Progenitor cell of endocrine pancreas (in vitro differentiated cells): ENCODE measurements at regions not wholly inside any gene's neighbourhood (a gene's known extent, or its start where the extent isn't known, plus 50 kb on each side); places are given as distances from the start of the nearest gene placed in this dataset.

ENCODE experiments used
- DNase-seq: peaks from one replicate; pipeline ENCODE4 v3.0.0; 2021; ENCODE audit warnings: low spot score; ENCODE audit not compliant: unreplicated experiment
- H3K27ac Mint-ChIP-seq: 2 replicates; pipeline ENCODE4 v1.8.0; 2021; ENCODE audit warnings: mild to moderate bottlenecking, moderate library complexity, mixed read lengths
- H3K27me3 Mint-ChIP-seq: 2 replicates; pipeline ENCODE4 v1.8.0; 2021; ENCODE audit warnings: mixed read lengths
- H3K36me3 Mint-ChIP-seq: 2 replicates; pipeline ENCODE4 v1.8.0; 2022; ENCODE audit warnings: mixed read lengths; ENCODE audit not compliant: insufficient read depth
- H3K4me1 Mint-ChIP-seq: 2 replicates; pipeline ENCODE4 v1.8.0; 2021; ENCODE audit warnings: low read depth, mixed read lengths
- H3K4me3 Mint-ChIP-seq: 2 replicates; pipeline ENCODE4 v1.8.0; 2021; ENCODE audit warnings: low read depth, mild to moderate bottlenecking, moderate library complexity, mixed read lengths
- H3K9me3 Mint-ChIP-seq: 2 replicates; pipeline ENCODE4 v1.8.0; 2021; ENCODE audit warnings: low read depth, mixed read lengths
- CTCF ChIP-seq: fragments of 200-600 bp; sonication (generic); IDR thresholded peaks from one replicate; pipeline ENCODE4 v1.5.0; 2021; ENCODE audit warnings: antibody characterized with exemption, mild to moderate bottlenecking; ENCODE audit not compliant: unreplicated experiment

GRCh38 chr1:78388275-78388674 lies 102.5 kb upstream of the PTGFR start:
- DNase-seq, result no peak
- Mint-ChIP-seq H3K9me3 (peaks cover 6% of the 10 kb centered on the region), H3K4me3 (no peak overlapping the region), H3K4me1 (peaks cover 8% of the 10 kb centered on the region), H3K27me3 (no peaks in the 10 kb centered on the region), H3K27ac (no peak overlapping the region), H3K36me3 (peaks cover 2% of the 10 kb centered on the region)
- TF ChIP-seq CTCF, result no peak

- Mint-ChIP-seq H3K27ac (no peak overlapping the region), H3K36me3 (no peaks in the 10 kb centered on the region), H3K27me3 (no peaks in the 10 kb centered on the region), H3K9me3 (peaks cover 7% of the 10 kb centered on the region), H3K4me1 (no peaks in the 10 kb centered on the region), H3K4me3 (no peak overlapping the region)
- TF ChIP-seq CTCF, result no peak
- no peak for DNase-seq
Observed at GRCh38 chr1:78401148-78401547, 89.6 kb upstream of the PTGFR start.

GRCh38 chr1:78408192-78408591 lies 82.6 kb upstream of the PTGFR start:
- DNase-seq, result no peak
- no peaks in the 10 kb centered on the region for H3K4me1 Mint-ChIP-seq
- H3K4me3 Mint-ChIP-seq, result no peak overlapping the region
- peaks cover 31% of the 10 kb centered on the region for H3K9me3 Mint-ChIP-seq
- H3K27me3 Mint-ChIP-seq, result no peaks in the 10 kb centered on the region
- no peak overlapping the region for H3K27ac Mint-ChIP-seq
- TF ChIP-seq CTCF, result no peak
- H3K36me3 Mint-ChIP-seq, result peaks cover 5% of the 10 kb centered on the region

GRCh38 chr1:78408810-78409209 lies 82.0 kb upstream of the PTGFR start:
- no peak for DNase-seq
- Mint-ChIP-seq H3K4me1 (no peaks in the 10 kb centered on the region), H3K27me3 (no peaks in the 10 kb centered on the region), H3K4me3 (no peak overlapping the region), H3K36me3 (peaks cover 5% of the 10 kb centered on the region), H3K27ac (no peak overlapping the region), H3K9me3 (peaks cover 31% of the 10 kb centered on the region)
- no peak for TF ChIP-seq CTCF

GRCh38 chr1:78410643-78411042 lies 80.1 kb upstream of the PTGFR start:
- Mint-ChIP-seq H3K36me3 (peaks cover 5% of the 10 kb centered on the region), H3K27me3 (no peaks in the 10 kb centered on the region)

More at GRCh38 chr1:78410643-78411042, 80.1 kb upstream of the PTGFR start:
- DNase-seq, result no peak
- Mint-ChIP-seq H3K4me1 (no peaks in the 10 kb centered on the region), H3K9me3 (peaks cover 24% of the 10 kb centered on the region), H3K27ac (no peak overlapping the region), H3K4me3 (no peak overlapping the region)
- no peak for TF ChIP-seq CTCF
